Activated T-cell treated with anti-CD3 and anti-CD28 coated beads, Interleukin-2, amount 50 U/mL, for 4 hours (primary cell): ENCODE measurements at regions not wholly inside any gene's neighbourhood (a gene's known extent, or its start where the extent isn't known, plus 50 kb on each side); places are given as distances from the start of the nearest gene placed in this dataset.
"Not testable (repeated sequence)": the region's sequence is repeated elsewhere in the genome, so short reads cannot be mapped to it uniquely, and the experiment has no call there.

Experiments used
- ATAC-seq, 2 donors: fragments of 200-7000 bp; cut with Tn5 transposase; one replicate each; pipeline ENCODE4 v1.10.0; 2021
- DNase-seq: peaks from one replicate; pipeline ENCODE4 v3.0.0-alpha.2; 2020
- H3K27me3 Mint-ChIP-seq: one replicate; pipeline ENCODE4 v1.8.0; 2021; ENCODE audit warnings: low read depth, mixed read lengths
- H3K36me3 Mint-ChIP-seq: one replicate; pipeline ENCODE4 v1.8.0; 2022; ENCODE audit warnings: mixed read lengths; ENCODE audit not compliant: insufficient read depth
- H3K4me1 Mint-ChIP-seq: one replicate; pipeline ENCODE4 v1.8.0; 2021; ENCODE audit warnings: low read depth, mixed read lengths
- H3K4me3 Mint-ChIP-seq: one replicate; pipeline ENCODE4 v1.8.0; 2021; ENCODE audit warnings: mild to moderate bottlenecking, moderate library complexity, mixed read lengths
- H3K9me3 Mint-ChIP-seq: one replicate; pipeline ENCODE4 v1.8.0; 2021; ENCODE audit warnings: mixed read lengths

- ATAC-seq: no peak
- no peak overlapping the region for H3K4me3 Mint-ChIP-seq
- peaks cover 13% of the 10 kb centered on the region for H3K9me3 Mint-ChIP-seq
- H3K27me3 Mint-ChIP-seq: no peaks in the 10 kb centered on the region
- H3K4me1 Mint-ChIP-seq: no peaks in the 10 kb centered on the region
- no peaks in the 10 kb centered on the region for H3K36me3 Mint-ChIP-seq
- no peak for DNase-seq
Measured at GRCh38 chr4:188414441-188414840, 275.2 kb downstream of the TRIML1 start.

GRCh38 chr4:188417181-188417580 lies 277.9 kb downstream of the TRIML1 start:
- H3K9me3 Mint-ChIP-seq: peaks cover 7% of the 10 kb centered on the region

GRCh38 chr4:188423039-188423438 lies 283.8 kb downstream of the TRIML1 start:
- Mint-ChIP-seq H3K36me3 (no peaks in the 10 kb centered on the region), H3K9me3 (peaks cover 9% of the 10 kb centered on the region), H3K4me1 (no peaks in the 10 kb centered on the region), H3K4me3 (no peak overlapping the region), H3K27me3 (no peaks in the 10 kb centered on the region)
- ATAC-seq (no peak), DNase-seq (no peak)

More at GRCh38 chr4:188417181-188417580, 277.9 kb downstream of the TRIML1 start:
- no peak for ATAC-seq
- no peaks in the 10 kb centered on the region for H3K36me3 Mint-ChIP-seq
- DNase-seq: no peak
- H3K4me1 Mint-ChIP-seq: no peaks in the 10 kb centered on the region
- no peaks in the 10 kb centered on the region for H3K27me3 Mint-ChIP-seq
- H3K4me3 Mint-ChIP-seq: no peak overlapping the region

GRCh38 chr4:188428935-188429334 lies 289.7 kb downstream of the TRIML1 start:
- ATAC-seq (no peak), DNase-seq (no peak)
- Mint-ChIP-seq H3K4me3 (no peak overlapping the region), H3K27me3 (no peaks in the 10 kb centered on the region), H3K9me3 (peaks cover 12% of the 10 kb centered on the region), H3K4me1 (no peaks in the 10 kb centered on the region), H3K36me3 (no peaks in the 10 kb centered on the region)

- peaks cover 15% of the 10 kb centered on the region for H3K9me3 Mint-ChIP-seq
- no peak overlapping the region for H3K4me3 Mint-ChIP-seq
- H3K27me3 Mint-ChIP-seq: no peaks in the 10 kb centered on the region
- H3K36me3 Mint-ChIP-seq: no peaks in the 10 kb centered on the region
- no peaks in the 10 kb centered on the region for H3K4me1 Mint-ChIP-seq
- ATAC-seq (no peak), DNase-seq (no peak)
Measured at GRCh38 chr4:188429965-188430364, 290.7 kb downstream of the TRIML1 start.

DNA sequence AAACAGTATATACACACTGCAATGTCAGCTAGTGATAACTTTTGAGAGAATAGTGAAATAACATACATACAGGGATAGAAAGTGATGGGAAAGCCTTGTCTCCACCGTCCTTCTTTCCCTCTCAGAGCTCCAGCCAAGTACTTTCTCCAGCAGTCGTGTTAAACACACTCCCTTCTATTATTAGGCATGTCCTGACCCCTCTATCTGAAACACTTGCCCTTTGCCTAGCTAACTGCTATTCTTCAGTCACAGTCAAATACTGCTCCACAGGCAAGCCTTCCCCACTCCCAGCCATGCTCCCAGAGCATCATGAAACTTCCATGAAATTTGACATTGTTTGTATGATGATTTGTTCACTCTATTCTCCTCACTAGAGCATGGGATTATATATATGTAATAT lies 291.1 kb downstream of the TRIML1 start:
- H3K4me1 Mint-ChIP-seq: no peaks in the 10 kb centered on the region
- ATAC-seq (no peak), DNase-seq (no peak)
- H3K9me3 Mint-ChIP-seq: peaks cover 14% of the 10 kb centered on the region
- H3K4me3 Mint-ChIP-seq: no peak overlapping the region
- H3K27me3 Mint-ChIP-seq: no peaks in the 10 kb centered on the region
- H3K36me3 Mint-ChIP-seq: no peaks in the 10 kb centered on the region

DNA sequence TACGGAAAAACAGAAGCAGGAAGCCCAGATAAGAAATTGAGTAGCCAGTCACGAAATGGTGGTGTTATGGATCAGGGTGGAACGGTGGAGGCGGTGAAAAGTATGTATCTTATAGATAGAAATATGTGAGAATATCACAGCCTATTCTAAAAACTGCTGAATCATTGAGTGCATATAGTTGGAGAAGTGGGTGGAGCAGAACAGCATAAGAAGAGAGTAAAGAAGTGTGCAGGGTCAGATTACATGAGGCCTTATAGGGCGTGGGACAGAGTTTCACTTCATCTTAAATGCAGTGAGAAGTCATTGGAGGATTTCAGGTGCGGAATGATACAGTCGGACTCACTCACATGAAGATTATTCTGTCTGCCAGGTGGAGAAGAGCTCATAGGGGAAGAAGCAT lies 293.1 kb downstream of the TRIML1 start:
- no peak for ATAC-seq

GRCh38 chr4:188433741-188434315 lies 294.6 kb downstream of the TRIML1 start:
- Mint-ChIP-seq H3K9me3 (peaks cover 9% of the 10 kb centered on the region), H3K36me3 (no peaks in the 10 kb centered on the region), H3K4me1 (no peaks in the 10 kb centered on the region), H3K4me3 (no peak overlapping the region), H3K27me3 (no peaks in the 10 kb centered on the region)
- DNase-seq (no peak), ATAC-seq (no peak)

More for the DNA sequence above, 293.1 kb downstream of the TRIML1 start:
- H3K4me3 Mint-ChIP-seq: no peak overlapping the region
- DNase-seq: no peak
- H3K27me3 Mint-ChIP-seq: no peaks in the 10 kb centered on the region
- peaks cover 9% of the 10 kb centered on the region for H3K9me3 Mint-ChIP-seq
- H3K4me1 Mint-ChIP-seq: no peaks in the 10 kb centered on the region
- H3K36me3 Mint-ChIP-seq: no peaks in the 10 kb centered on the region

DNA sequence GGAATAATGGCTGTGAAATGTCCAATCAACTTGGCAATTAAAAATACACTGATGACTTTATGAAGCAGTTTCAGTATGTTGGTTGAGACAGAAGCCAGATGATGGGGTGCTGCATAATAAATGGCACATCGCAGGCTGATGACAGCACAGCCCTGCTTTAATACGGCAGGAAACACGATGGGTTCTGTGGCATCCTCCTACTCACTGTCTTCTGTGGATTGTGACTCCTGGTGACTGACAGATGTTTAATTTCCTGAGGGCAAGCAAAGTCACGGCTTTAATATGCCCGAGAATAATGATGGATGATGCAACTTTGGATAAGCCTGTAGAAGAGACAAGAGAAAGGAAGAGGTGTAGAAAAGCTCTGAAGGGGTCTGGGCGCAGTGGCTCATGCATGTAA lies 295.4 kb downstream of the TRIML1 start:
- Mint-ChIP-seq H3K27me3 (no peaks in the 10 kb centered on the region), H3K36me3 (no peaks in the 10 kb centered on the region)

DNA sequence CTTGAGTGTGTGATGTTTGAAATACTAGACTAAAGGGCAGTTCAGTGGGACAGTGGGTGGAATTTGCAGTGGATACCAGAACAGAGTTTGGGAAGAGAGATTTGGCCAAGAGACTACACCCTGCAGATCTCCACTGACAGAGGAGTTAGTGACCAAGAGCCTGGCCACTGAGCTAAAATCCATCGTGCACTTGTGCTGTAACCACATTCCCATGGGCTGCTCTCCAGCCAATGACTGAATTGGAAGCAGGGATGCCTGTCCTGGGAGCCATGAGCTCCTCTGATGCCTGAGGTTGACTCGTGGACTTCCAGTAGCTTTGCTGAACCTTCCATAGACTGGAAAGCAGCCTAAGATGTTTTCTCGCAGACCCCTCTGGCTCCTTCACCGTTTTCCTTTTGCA lies 296.1 kb downstream of the TRIML1 start:
- no peak for DNase-seq
- no peaks in the 10 kb centered on the region for H3K27me3 Mint-ChIP-seq
- H3K4me3 Mint-ChIP-seq: no peak overlapping the region
- H3K9me3 Mint-ChIP-seq: peaks cover 9% of the 10 kb centered on the region
- H3K36me3 Mint-ChIP-seq: no peaks in the 10 kb centered on the region
- ATAC-seq: no peak
- no peaks in the 10 kb centered on the region for H3K4me1 Mint-ChIP-seq

More for the DNA sequence above, 295.4 kb downstream of the TRIML1 start:
- DNase-seq (no peak), ATAC-seq (no peak)
- Mint-ChIP-seq H3K4me3 (no peak overlapping the region), H3K9me3 (peaks cover 9% of the 10 kb centered on the region), H3K4me1 (no peaks in the 10 kb centered on the region)

DNA sequence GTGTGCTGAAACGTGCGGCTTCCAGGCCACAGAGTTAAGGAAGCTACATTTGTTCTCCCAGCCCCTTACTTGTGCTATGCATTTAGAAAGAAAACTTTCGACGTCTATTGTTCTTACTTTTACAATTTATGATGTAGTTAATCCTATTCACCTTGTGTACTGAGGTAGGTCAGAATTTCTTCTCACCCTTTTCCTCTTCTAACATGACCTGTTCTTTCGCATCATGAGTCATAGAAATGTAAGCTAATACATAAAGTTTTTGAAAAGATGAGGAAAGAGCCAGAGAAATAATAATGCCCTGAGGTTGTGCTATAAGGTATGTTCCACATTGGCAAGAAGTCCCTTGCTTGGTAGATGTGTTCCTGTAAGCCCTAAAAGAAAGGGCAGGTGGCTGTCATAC lies 298.3 kb downstream of the TRIML1 start:
- Mint-ChIP-seq H3K4me1 (no peaks in the 10 kb centered on the region), H3K27me3 (no peaks in the 10 kb centered on the region), H3K9me3 (peaks cover 4% of the 10 kb centered on the region)

DNA sequence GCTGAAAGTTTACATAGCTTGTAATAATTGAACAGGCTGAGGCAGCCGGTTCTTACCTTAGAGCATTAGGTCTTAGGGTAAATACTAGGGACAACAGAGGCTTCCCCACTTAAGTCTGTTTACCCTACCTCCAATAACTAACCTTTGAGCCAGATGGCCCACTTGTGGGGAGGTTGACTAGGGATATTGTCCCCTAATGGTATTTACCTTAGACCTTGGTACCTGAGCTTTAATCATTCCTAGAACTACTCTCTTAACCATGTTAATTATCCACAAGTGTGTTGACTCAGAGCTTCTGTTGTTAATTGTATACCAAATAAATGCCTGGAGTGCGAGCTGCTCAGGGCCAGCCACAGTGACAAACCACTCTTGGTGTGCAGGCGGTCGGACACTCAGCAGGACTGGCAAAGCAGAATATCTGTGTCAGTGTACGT lies 299.2 kb downstream of the TRIML1 start:
- H3K36me3 Mint-ChIP-seq, H3K9me3 Mint-ChIP-seq, ATAC-seq, H3K27me3 Mint-ChIP-seq, DNase-seq, H3K4me3 Mint-ChIP-seq, H3K4me1 Mint-ChIP-seq: not testable (repeated sequence)

More for the DNA sequence above, 298.3 kb downstream of the TRIML1 start:
- DNase-seq (no peak), ATAC-seq (no peak)
- H3K4me3 Mint-ChIP-seq: no peak overlapping the region
- no peaks in the 10 kb centered on the region for H3K36me3 Mint-ChIP-seq

GRCh38 chr4:188439641-188440311 lies 300.5 kb downstream of the TRIML1 start:
- no peak overlapping the region for H3K4me3 Mint-ChIP-seq
- ATAC-seq (no peak), DNase-seq (no peak)
- H3K27me3 Mint-ChIP-seq: no peaks in the 10 kb centered on the region
- no peaks in the 10 kb centered on the region for H3K4me1 Mint-ChIP-seq
- peaks cover 1% of the 10 kb centered on the region for H3K9me3 Mint-ChIP-seq
- H3K36me3 Mint-ChIP-seq: no peaks in the 10 kb centered on the region

GRCh38 chr4:188444500-188444899 lies 305.3 kb downstream of the TRIML1 start:
- Mint-ChIP-seq H3K4me1 (no peaks in the 10 kb centered on the region), H3K36me3 (no peaks in the 10 kb centered on the region), H3K4me3 (no peak overlapping the region), H3K9me3 (no peaks in the 10 kb centered on the region), H3K27me3 (no peaks in the 10 kb centered on the region)
- ATAC-seq (no peak), DNase-seq (no peak)

- H3K4me3 Mint-ChIP-seq, H3K4me1 Mint-ChIP-seq, ATAC-seq, H3K36me3 Mint-ChIP-seq, DNase-seq, H3K27me3 Mint-ChIP-seq, H3K9me3 Mint-ChIP-seq: not testable (repeated sequence)
Measured at GRCh38 chr4:188448996-188449395, 309.8 kb downstream of the TRIML1 start.
